MM.1S (cell line): ENCODE measurements at regions not wholly inside any gene's neighbourhood (a gene's known extent, or its start where the extent isn't known, plus 50 kb on each side); places are given as distances from the start of the nearest gene placed in this dataset.

Experiments used
- DNase-seq: peaks from one replicate; pipeline ENCODE4 v3.0.0-alpha.2; 2015
- H2AFZ ChIP-seq: fragments of 300-600 bp; sonication (generic); 2 replicates; pipeline ENCODE4 v1.6.0; 2016; ENCODE audit warnings: antibody characterized with exemption, low read length
- H3F3A ChIP-seq: fragments of 300-600 bp; sonication (generic); 2 replicates; pipeline ENCODE4 v1.6.1; 2016; ENCODE audit warnings: mild to moderate bottlenecking, antibody characterized with exemption, low read length, moderate library complexity, mixed read lengths; ENCODE audit not compliant: insufficient read depth
- H3K27ac ChIP-seq: fragments of 300-600 bp; sonication (generic); 2 replicates; pipeline ENCODE4 v1.5.1; 2016; ENCODE audit warnings: mild to moderate bottlenecking, low read length
- H3K27me3 ChIP-seq: fragments of 300-600 bp; sonication (generic); replicated peaks from 2 replicates; pipeline ENCODE4 v1.6.0; 2016; ENCODE audit warnings: low read length; ENCODE audit not compliant: insufficient read depth
- H3K36me3 ChIP-seq: fragments of 300-600 bp; sonication (generic); replicated peaks from 2 replicates; pipeline ENCODE4 v1.6.1; 2016; ENCODE audit warnings: mild to moderate bottlenecking, low read length, mixed read lengths; ENCODE audit not compliant: insufficient read depth
- H3K4me1 ChIP-seq: fragments of 300-600 bp; sonication (generic); 2 replicates; pipeline ENCODE4 v1.6.1; 2016; ENCODE audit warnings: low read length, mixed read lengths
- H3K4me2 ChIP-seq: fragments of 300-600 bp; sonication (generic); 2 replicates; pipeline ENCODE4 v1.6.0; 2016; ENCODE audit warnings: low read depth, low read length
- H3K4me3 ChIP-seq: fragments of 300-600 bp; sonication (generic); 2 replicates; pipeline ENCODE4 v1.5.1; 2016; ENCODE audit warnings: low read length, mixed read lengths
- H3K79me2 ChIP-seq: fragments of 300-600 bp; sonication (generic); 2 replicates; pipeline ENCODE4 v1.6.1; 2016; ENCODE audit warnings: mixed run types, low read length, mixed read lengths
- H3K9ac ChIP-seq: fragments of 300-600 bp; sonication (generic); 2 replicates; pipeline ENCODE4 v1.6.1; 2016; ENCODE audit warnings: low read length, mixed read lengths
- H3K9me2 ChIP-seq: fragments of 300-600 bp; sonication (generic); replicated peaks from 2 replicates; pipeline ENCODE4 v1.6.1; 2016; ENCODE audit warnings: mild to moderate bottlenecking, low read length, mixed read lengths; ENCODE audit not compliant: insufficient read depth
- H3K9me3 ChIP-seq: fragments of 300-600 bp; sonication (generic); replicated peaks from 2 replicates; pipeline ENCODE4 v1.6.1; 2016; ENCODE audit warnings: mild to moderate bottlenecking, low read length, mixed read lengths; ENCODE audit not compliant: insufficient read depth
- H4K20me1 ChIP-seq: fragments of 300-600 bp; sonication (generic); 2 replicates; pipeline ENCODE4 v1.6.1; 2016; ENCODE audit warnings: mild to moderate bottlenecking, low read length, moderate library complexity, mixed read lengths; ENCODE audit not compliant: insufficient read depth
- CTCF ChIP-seq: fragments of 300-600 bp; sonication (generic); IDR thresholded peaks from 2 replicates; pipeline ENCODE4 v1.5.1; 2016; ENCODE audit warnings: antibody characterized with exemption, low read length, mixed read lengths
- EZH2 ChIP-seq: fragments of 300-600 bp; sonication (generic); optimal IDR thresholded peaks from 2 replicates; pipeline ENCODE3; 2017; ENCODE audit warnings: low read depth, mild to moderate bottlenecking, antibody characterized with exemption, low read length, mixed read lengths
- EZH2phosphoT487 ChIP-seq: fragments of 300-600 bp; sonication (generic); IDR thresholded peaks from 2 replicates; pipeline ENCODE4 v1.6.1; 2018; ENCODE audit warnings: antibody characterized with exemption, low read length

- Histone ChIP-seq H4K20me1 (no peaks in the 10 kb centered on the region), H3K36me3 (no peaks in the 10 kb centered on the region), H3K9me3 (no peaks in the 10 kb centered on the region), H3K4me1 (no peaks in the 10 kb centered on the region), H3F3A (no peaks in the 10 kb centered on the region), H3K9me2 (no peaks in the 10 kb centered on the region), H3K27ac (no peak overlapping the region), H3K27me3 (no peaks in the 10 kb centered on the region), H3K9ac (no peak overlapping the region), H3K4me2 (no peak overlapping the region), H3K79me2 (no peaks in the 10 kb centered on the region), H2AFZ (no peak overlapping the region), H3K4me3 (no peak overlapping the region)
- no peak for DNase-seq
- TF ChIP-seq CTCF (no peak), EZH2 (no peak), EZH2phosphoT487 (no peak)
Measured at GRCh38 chrX:28042826-28043564, 61.7 kb upstream of the DCAF8L1 start.

- no peak overlapping the region for H3K4me2 ChIP-seq
- DNase-seq: no peak
- no peaks in the 10 kb centered on the region for H3K27me3 ChIP-seq
- H3K9me3 ChIP-seq: no peaks in the 10 kb centered on the region
- H2AFZ ChIP-seq: no peak overlapping the region
- no peaks in the 10 kb centered on the region for H3K36me3 ChIP-seq
- H3K79me2 ChIP-seq: no peaks in the 10 kb centered on the region
- TF ChIP-seq EZH2phosphoT487 (no peak), CTCF (no peak), EZH2 (no peak)
- H3K9me2 ChIP-seq: no peaks in the 10 kb centered on the region
- no peak overlapping the region for H3K9ac ChIP-seq
- no peaks in the 10 kb centered on the region for H3F3A ChIP-seq
- no peaks in the 10 kb centered on the region for H4K20me1 ChIP-seq
- H3K4me1 ChIP-seq: no peaks in the 10 kb centered on the region
- no peak overlapping the region for H3K27ac ChIP-seq
- no peak overlapping the region for H3K4me3 ChIP-seq
Measured at GRCh38 chrX:28042260-28042659, 61.0 kb upstream of the DCAF8L1 start.

- no peak overlapping the region for H3K4me3 ChIP-seq
- no peaks in the 10 kb centered on the region for H3K9me3 ChIP-seq
- H3K4me2 ChIP-seq: no peak overlapping the region
- H2AFZ ChIP-seq: no peak overlapping the region
- H3K79me2 ChIP-seq: no peaks in the 10 kb centered on the region
- TF ChIP-seq EZH2: no peak
- no peak for TF ChIP-seq CTCF
- no peak for TF ChIP-seq EZH2phosphoT487
- no peaks in the 10 kb centered on the region for H3K9me2 ChIP-seq
- H3K4me1 ChIP-seq: no peaks in the 10 kb centered on the region
- no peak overlapping the region for H3K27ac ChIP-seq
- no peak overlapping the region for H3K9ac ChIP-seq
- H3K27me3 ChIP-seq: no peaks in the 10 kb centered on the region
- H3K36me3 ChIP-seq: no peaks in the 10 kb centered on the region
- DNase-seq: no peak
- H3F3A ChIP-seq: no peaks in the 10 kb centered on the region
- no peaks in the 10 kb centered on the region for H4K20me1 ChIP-seq
Measured at GRCh38 chrX:28039258-28039657, 58.0 kb upstream of the DCAF8L1 start.
